ENCODE measurements at regions not wholly inside any gene's neighbourhood (a gene's known extent, or its start where the extent isn't known, plus 50 kb on each side); places are given as distances from the start of the nearest gene placed in this dataset.

GRCh38 chr3:159260049-159260662 is 458.3 kb downstream of the MFSD1 start:
- TF ChIP-seq MEIS1 (CRISPR knock-in tag; IDR thresholded peaks at IDR 0.05; ENCODE audit: borderline replicate concordance) = no peak
- TF ChIP-seq ZNF184 (tag by site-specific recombination; IDR thresholded peaks at IDR 0.05) = no peak
- TF ChIP-seq ZNF274 (IDR thresholded peaks at IDR 0.05; ENCODE audit: low read length) = no peak
- TF ChIP-seq ZNF274 (tag by site-specific recombination; IDR thresholded peaks at IDR 0.05; ENCODE audit: borderline replicate concordance) = no peak
- peak; percentile 40; the same call in 1 of the 2 replicates for TF ChIP-seq CTCF (tag by site-specific recombination; IDR thresholded peaks at IDR 0.05)
- no peak for TF ChIP-seq ZNF704 (tag by site-specific recombination; IDR thresholded peaks at IDR 0.05)
- TF ChIP-seq ZNF266 (tag by site-specific recombination; IDR thresholded peaks at IDR 0.05; ENCODE audit: low read depth) = no peak
- no peak for TF ChIP-seq ZBTB6 (tag by site-specific recombination; IDR thresholded peaks at IDR 0.05)

Data from HEK293 (cell line).